GM23338 (cell line): ENCODE measurements at regions not wholly inside any gene's neighbourhood (a gene's known extent, or its start where the extent isn't known, plus 50 kb on each side); places are given as distances from the start of the nearest gene placed in this dataset.

Experiments
- EZH2 ChIP-seq: fragments of 200-600 bp; sonication (generic); IDR thresholded peaks from one replicate; pipeline ENCODE4 v1.8.0; 2017; ENCODE audit warnings: antibody characterized with exemption, mild to moderate bottlenecking, low read depth; ENCODE audit not compliant: unreplicated experiment
- ZNF462 ChIP-seq: fragments of 250-450 bp; sonication (Bioruptor Pico); IDR thresholded peaks from 2 replicates; pipeline ENCODE4 v1.5.0; 2020; ENCODE audit warnings: mild to moderate bottlenecking, moderate library complexity

GRCh38 chr12:34626363-34627157 lies 604.3 kb downstream of the ALG10 start (continued):
- TF ChIP-seq ZNF462 (CRISPR knock-in tag) (no peak), EZH2 (no peak)
